ENCODE measurements at regions not wholly inside any gene's neighbourhood (a gene's known extent, or its start where the extent isn't known, plus 50 kb on each side); places are given as distances from the start of the nearest gene placed in this dataset.

GRCh38 chr9:105148328-105149006 lies 96.0 kb upstream of the SLC44A1 start:
- DNase-seq = no peak

- peak; percentile 91 for DNase-seq
Observed at GRCh38 chr9:105150991-105151685, 93.3 kb upstream of the SLC44A1 start.

GRCh38 chr9:105151686-105151995 lies 92.8 kb upstream of the SLC44A1 start:
- DNase-seq = no peak

GRCh38 chr9:105154723-105155191 lies 89.7 kb upstream of the SLC44A1 start:
- peak; percentile 35 for DNase-seq

- peak; percentile 68 for DNase-seq
Observed at GRCh38 chr9:105157171-105157583, 87.3 kb upstream of the SLC44A1 start.

- no peak for DNase-seq
Observed at GRCh38 chr9:105158020-105158419, 86.4 kb upstream of the SLC44A1 start.

- no peak for DNase-seq
Observed at GRCh38 chr9:105158898-105159297, 85.6 kb upstream of the SLC44A1 start.

GRCh38 chr9:105168870-105169319 lies 75.6 kb upstream of the SLC44A1 start:
- no peak for DNase-seq

GRCh38 chr9:105171076-105171475 lies 73.4 kb upstream of the SLC44A1 start:
- no peak for DNase-seq

- DNase-seq = no peak
Observed at GRCh38 chr9:105171589-105171988, 72.9 kb upstream of the SLC44A1 start.

- no peak for DNase-seq
Observed at GRCh38 chr9:105172436-105172835, 72.0 kb upstream of the SLC44A1 start.

- DNase-seq = no peak
Observed at GRCh38 chr9:105173306-105173705, 71.1 kb upstream of the SLC44A1 start.

- no peak for DNase-seq
Observed at GRCh38 chr9:105173826-105174225, 70.6 kb upstream of the SLC44A1 start.

- no peak for DNase-seq
Observed at GRCh38 chr9:105176194-105176593, 68.3 kb upstream of the SLC44A1 start.

- no peak for DNase-seq
Observed at GRCh38 chr9:105178076-105178475, 66.4 kb upstream of the SLC44A1 start.

GRCh38 chr9:105187781-105188180 lies 56.7 kb upstream of the SLC44A1 start:
- DNase-seq = peak; percentile 53

GRCh38 chr9:105188746-105189145 lies 55.7 kb upstream of the SLC44A1 start:
- no peak for DNase-seq

- no peak for DNase-seq
Observed at GRCh38 chr9:105191508-105192121, 52.8 kb upstream of the SLC44A1 start.

- DNase-seq = no peak
Observed at GRCh38 chr9:105193560-105193959, 50.9 kb upstream of the SLC44A1 start.

- no peak for DNase-seq
Observed at GRCh38 chr9:105194234-105194633, 50.2 kb upstream of the SLC44A1 start.
